CD14-positive monocyte (primary cell): ENCODE measurements at regions not wholly inside any gene's neighbourhood (a gene's known extent, or its start where the extent isn't known, plus 50 kb on each side); places are given as distances from the start of the nearest gene placed in this dataset.

Experiments used
- DNase-seq, 3 donors: peaks; one replicate each; pipeline ENCODE4 v3.0.0-alpha.2; 2011 to 2022
- H2AFZ ChIP-seq: 2 replicates; pipeline ENCODE4 v1.6.0; 2012; ENCODE audit warnings: mild to moderate bottlenecking, low read depth, low read length, inconsistent platforms; ENCODE audit not compliant: insufficient read depth, poor library complexity, severe bottlenecking
- H3K27ac ChIP-seq, 2 donors: 1 replicate in 1 of 2; 2 replicates in 1 of 2; pipeline ENCODE4 v1.5.1; 2012 to 2013; ENCODE audit warnings: low read length in 2 of 2, control low read depth in 1 of 2, inconsistent platforms in 1 of 2, low read depth in 1 of 2, mild to moderate bottlenecking in 1 of 2
- H3K27me3 ChIP-seq, 2 donors: one replicate each; pipeline versions ENCODE4 v1.6.0 to v1.6.1; 2011 to 2013; ENCODE audit warnings: low read length in 2 of 2; ENCODE audit not compliant: control insufficient read depth in 2 of 2, insufficient read depth in 2 of 2
- H3K36me3 ChIP-seq, 2 donors: replicated peaks in 1 of 2; 1 replicate in 1 of 2; 2 replicates in 1 of 2; pipeline versions ENCODE4 v1.5.1 to v1.6.1; 2012 to 2013; ENCODE audit warnings: low read length in 2 of 2, control low read depth in 1 of 2, inconsistent platforms in 1 of 2, mild to moderate bottlenecking in 1 of 2; ENCODE audit not compliant: insufficient read depth in 2 of 2, control insufficient read depth in 1 of 2
- H3K4me1 ChIP-seq, 2 donors: 1 replicate in 1 of 2; 2 replicates in 1 of 2; pipeline versions ENCODE4 v1.5.1 to v1.6.1; 2012 to 2013; ENCODE audit warnings: low read length in 2 of 2, control low read depth in 1 of 2, inconsistent platforms in 1 of 2, mild to moderate bottlenecking in 1 of 2, moderate library complexity in 1 of 2; ENCODE audit not compliant: insufficient read depth in 2 of 2, control insufficient read depth in 1 of 2
- H3K4me2 ChIP-seq: replicated peaks from 2 replicates; pipeline ENCODE3; 2012; ENCODE audit warnings: low read length, moderate library complexity, mild to moderate bottlenecking; ENCODE audit not compliant: poor library complexity, severe bottlenecking; ENCODE audit errors: extremely low read depth
- H3K4me3 ChIP-seq, 3 experiments: fragments of 200-600 bp in 1 of 3; sonication (generic) in 1 of 3; replicated peaks in 1 of 3; 1 replicate in 2 of 3; 2 replicates in 1 of 3; pipeline ENCODE4 v1.5.1; 2011 to 2013; ENCODE audit warnings: low read length in 3 of 3, mild to moderate bottlenecking in 3 of 3, control low read depth in 2 of 3, low read depth in 2 of 3, inconsistent platforms in 1 of 3, moderate library complexity in 1 of 3
- H3K79me2 ChIP-seq: 2 replicates; pipeline ENCODE4 v1.6.0; 2012; ENCODE audit warnings: mild to moderate bottlenecking, control low read depth, inconsistent platforms, low read length, moderate library complexity; ENCODE audit not compliant: insufficient read depth
- H3K9ac ChIP-seq: 2 replicates; pipeline ENCODE4 v1.6.0; 2017; ENCODE audit warnings: low read length, mild to moderate bottlenecking; ENCODE audit not compliant: insufficient read depth, poor library complexity, severe bottlenecking
- H3K9me3 ChIP-seq, 2 donors: replicated peaks in 1 of 2; 1 replicate in 1 of 2; 2 replicates in 1 of 2; pipeline versions ENCODE4 v1.5.1 to v1.6.1; 2012 to 2013; ENCODE audit warnings: low read length in 2 of 2, control low read depth in 1 of 2; ENCODE audit not compliant: control insufficient read depth in 1 of 2, insufficient read depth in 1 of 2
- H4K20me1 ChIP-seq: 2 replicates; pipeline ENCODE4 v1.6.0; 2012; ENCODE audit warnings: mild to moderate bottlenecking, low read length, control low read depth, moderate library complexity; ENCODE audit not compliant: insufficient read depth
- H3K27ac Mint-ChIP-seq, 7 donors: one replicate each; pipeline ENCODE4 v1.8.0; 2020; ENCODE audit warnings: mild to moderate bottlenecking in 7 of 7, mixed read lengths in 7 of 7, moderate library complexity in 6 of 7, inconsistent platforms in 2 of 7
- H3K27me3 Mint-ChIP-seq, 3 donors: one replicate each; pipeline ENCODE4 v1.8.0; 2021 to 2022; ENCODE audit warnings: low read depth in 3 of 3, mild to moderate bottlenecking in 3 of 3, mixed read lengths in 3 of 3, moderate library complexity in 3 of 3, inconsistent platforms in 1 of 3
- H3K36me3 Mint-ChIP-seq, 2 donors: one replicate each; pipeline ENCODE4 v1.8.0; 2020; ENCODE audit warnings: mixed read lengths in 2 of 2, inconsistent platforms in 1 of 2, mild to moderate bottlenecking in 1 of 2
- H3K4me1 Mint-ChIP-seq: one replicate; pipeline ENCODE4 v1.8.0; 2020; ENCODE audit warnings: mild to moderate bottlenecking, mixed read lengths
- H3K4me3 Mint-ChIP-seq, 2 donors: one replicate each; pipeline ENCODE4 v1.8.0; 2020; ENCODE audit warnings: mild to moderate bottlenecking in 2 of 2, mixed read lengths in 2 of 2, moderate library complexity in 1 of 2
- H3K9me3 Mint-ChIP-seq, 7 donors: one replicate each; pipeline ENCODE4 v1.8.0; 2020 to 2022; ENCODE audit warnings: mixed read lengths in 7 of 7, mild to moderate bottlenecking in 6 of 7, moderate library complexity in 6 of 7, inconsistent platforms in 2 of 7
- WGBS: methylation state at CpG from one replicate; pipeline ENCODE4 v1.1.5; 2013; ENCODE audit warnings: missing lambda C conversion rate; ENCODE audit not compliant: insufficient coverage; 5-methylcytosine and 5-hydroxymethylcytosine counted together
- intact Hi-C, 2 donors: fragments of 100-400 bp; cut with micrococcal nuclease; formaldehyde crosslinking; loops; one replicate each; pipeline versions ENCODE4 v1.15.0 to v1.15.1; 2023
- TF ChIP-seq, protein P1 (sequence below): fragments of 200-600 bp; IDR thresholded peaks from one replicate; pipeline ENCODE4 v1.8.0; 2022; ENCODE audit warnings: antibody characterized with exemption, mild to moderate bottlenecking

DNA sequence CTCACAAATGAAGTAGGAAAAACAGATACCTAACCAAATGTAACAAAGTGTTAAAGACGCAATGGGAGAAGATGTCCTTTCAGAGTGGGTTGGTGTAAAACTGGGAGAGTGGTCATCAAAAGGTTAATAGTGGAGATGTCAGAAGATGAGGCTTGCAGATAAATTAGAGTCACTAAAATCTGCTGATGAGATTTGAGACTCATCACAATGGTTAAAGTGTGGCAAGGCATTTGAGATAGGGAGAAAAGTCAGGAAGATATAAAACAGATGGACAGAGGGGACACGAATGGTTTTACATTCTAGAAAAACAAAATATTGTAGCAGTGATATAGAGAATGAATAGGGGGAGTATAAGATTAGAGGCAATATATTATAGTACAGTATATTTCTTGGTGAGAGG, 406.0 kb upstream of the SEMA6A start:
- TF ChIP-seq, protein P1, sequence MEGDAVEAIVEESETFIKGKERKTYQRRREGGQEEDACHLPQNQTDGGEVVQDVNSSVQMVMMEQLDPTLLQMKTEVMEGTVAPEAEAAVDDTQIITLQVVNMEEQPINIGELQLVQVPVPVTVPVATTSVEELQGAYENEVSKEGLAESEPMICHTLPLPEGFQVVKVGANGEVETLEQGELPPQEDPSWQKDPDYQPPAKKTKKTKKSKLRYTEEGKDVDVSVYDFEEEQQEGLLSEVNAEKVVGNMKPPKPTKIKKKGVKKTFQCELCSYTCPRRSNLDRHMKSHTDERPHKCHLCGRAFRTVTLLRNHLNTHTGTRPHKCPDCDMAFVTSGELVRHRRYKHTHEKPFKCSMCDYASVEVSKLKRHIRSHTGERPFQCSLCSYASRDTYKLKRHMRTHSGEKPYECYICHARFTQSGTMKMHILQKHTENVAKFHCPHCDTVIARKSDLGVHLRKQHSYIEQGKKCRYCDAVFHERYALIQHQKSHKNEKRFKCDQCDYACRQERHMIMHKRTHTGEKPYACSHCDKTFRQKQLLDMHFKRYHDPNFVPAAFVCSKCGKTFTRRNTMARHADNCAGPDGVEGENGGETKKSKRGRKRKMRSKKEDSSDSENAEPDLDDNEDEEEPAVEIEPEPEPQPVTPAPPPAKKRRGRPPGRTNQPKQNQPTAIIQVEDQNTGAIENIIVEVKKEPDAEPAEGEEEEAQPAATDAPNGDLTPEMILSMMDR = no peak
- H2AFZ ChIP-seq = no peak overlapping the region
- DNase-seq = no peak
- no peaks in the 10 kb centered on the region for H4K20me1 ChIP-seq
- Mint-ChIP-seq H3K27ac (no peak overlapping the region), H3K4me3 (no peak overlapping the region), H3K4me1 (no peaks in the 10 kb centered on the region), H3K36me3 (no peaks in the 10 kb centered on the region), H3K27me3 (no peaks in the 10 kb centered on the region), H3K9me3 (peaks cover 0 to 2% (median 0%) of the 10 kb centered on the region in 7 donors)
- no peak overlapping the region for H3K4me2 ChIP-seq
- H3K9ac ChIP-seq = no peak overlapping the region
- no peaks in the 10 kb centered on the region for H3K4me1 ChIP-seq
- H3K27ac ChIP-seq = no peak overlapping the region
- 80% methylated on average over 1 of the region's 2 CpGs for WGBS
- H3K36me3 ChIP-seq = no peaks in the 10 kb centered on the region
- H3K4me3 ChIP-seq = no peak overlapping the region
- no peaks in the 10 kb centered on the region for H3K9me3 ChIP-seq
- no peaks in the 10 kb centered on the region for H3K79me2 ChIP-seq
- H3K27me3 ChIP-seq = no peaks in the 10 kb centered on the region
- intact Hi-C loops = no loop called here

GRCh38 chr5:116976767-116977166, 402.1 kb upstream of the SEMA6A start:
- Mint-ChIP-seq H3K27ac (no peak overlapping the region), H3K4me1 (no peaks in the 10 kb centered on the region), H3K27me3 (no peaks in the 10 kb centered on the region), H3K4me3 (no peak overlapping the region), H3K9me3 (peaks cover under 1 to 10% (median 3%) of the 10 kb centered on the region in 7 donors), H3K36me3 (no peaks in the 10 kb centered on the region)
- Histone ChIP-seq H3K27me3 (no peaks in the 10 kb centered on the region), H3K79me2 (no peaks in the 10 kb centered on the region), H3K27ac (no peak overlapping the region), H3K9ac (no peak overlapping the region), H3K4me2 (no peak overlapping the region), H3K4me1 (no peaks in the 10 kb centered on the region), H3K4me3 (no peak overlapping the region), H4K20me1 (no peaks in the 10 kb centered on the region), H2AFZ (no peak overlapping the region), H3K36me3 (no peaks in the 10 kb centered on the region), H3K9me3 (no peaks in the 10 kb centered on the region)
- no peak for DNase-seq
- intact Hi-C loops = no loop called here
- WGBS = 100% methylated on average over 1 of the region's 1 CpG
- TF ChIP-seq, protein P1 = no peak
